NCI-H128 (cell line): ENCODE measurements at regions not wholly inside any gene's neighbourhood (a gene's known extent, or its start where the extent isn't known, plus 50 kb on each side); places are given as distances from the start of the nearest gene placed in this dataset.

ENCODE experiments used
- DNase-seq: peaks from one replicate; lab custom pipeline; 2025; ENCODE audit not compliant: unreplicated experiment; lab: John Stamatoyannopoulos, UW

DNA sequence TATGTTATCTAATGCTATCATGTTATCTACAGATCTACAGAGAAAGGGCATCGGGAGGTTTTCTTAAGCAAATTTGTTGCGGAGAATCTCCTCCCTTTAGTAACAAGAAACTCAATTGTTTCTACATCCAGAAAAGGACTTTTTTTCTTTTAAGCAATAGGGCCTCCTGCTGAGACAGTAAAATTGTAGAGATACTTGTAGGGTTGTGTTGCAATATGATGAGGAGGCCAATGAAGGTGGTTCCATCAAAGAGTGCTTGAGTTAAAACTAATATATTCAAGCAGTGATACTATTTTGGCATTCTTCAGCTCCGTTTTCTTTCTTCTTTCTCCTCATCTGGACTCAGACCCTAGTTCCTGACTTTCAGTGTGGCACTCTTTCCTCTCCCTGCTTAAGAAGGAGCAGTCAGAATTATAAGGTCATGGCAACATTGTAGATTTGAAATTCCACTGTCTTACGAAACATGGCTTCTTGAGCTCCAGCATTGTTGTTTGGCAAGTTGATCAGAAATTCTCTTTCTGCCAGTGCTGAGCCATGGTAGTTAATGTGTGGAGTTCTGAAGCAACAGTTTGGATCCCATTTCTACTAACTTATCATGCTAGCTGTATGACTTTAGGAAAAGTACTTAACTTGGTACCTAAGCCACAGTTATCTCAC lies 202.0 kb upstream of the SLC14A2 start:
- DNase-seq: no peak

DNA sequence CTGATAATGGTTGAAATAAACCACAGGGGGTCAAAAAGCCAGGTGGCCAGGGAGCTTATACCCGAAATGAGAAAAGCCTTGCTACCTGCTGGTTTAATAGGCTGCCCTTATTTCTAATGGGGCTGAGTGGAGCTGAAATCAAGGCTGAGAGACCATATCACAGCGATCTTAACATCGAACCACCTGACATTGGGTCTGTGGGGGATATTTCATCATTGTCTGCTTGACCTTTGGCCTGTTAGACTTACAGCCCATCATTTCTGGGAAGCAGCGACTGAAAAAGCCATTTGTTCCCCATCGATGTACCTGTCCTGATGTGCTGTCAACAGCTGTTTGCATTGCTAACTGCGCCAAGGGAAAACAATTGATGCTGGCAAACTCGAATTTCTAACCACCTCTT lies 199.7 kb upstream of the SLC14A2 start:
- DNase-seq: peak; percentile 90

- DNase-seq: peak; percentile 96
Measured at GRCh38 chr18:45416168-45416567, 199.1 kb upstream of the SLC14A2 start.

GRCh38 chr18:45417392-45417791 lies 197.9 kb upstream of the SLC14A2 start:
- no peak for DNase-seq

- peak; percentile 65 for DNase-seq
Measured at GRCh38 chr18:45423659-45424058, 191.6 kb upstream of the SLC14A2 start.

- no peak for DNase-seq
Measured at GRCh38 chr18:45430041-45430440, 185.2 kb upstream of the SLC14A2 start.

- DNase-seq: no peak
Measured at GRCh38 chr18:45435810-45436209, 179.5 kb upstream of the SLC14A2 start.

GRCh38 chr18:45437366-45437765 lies 177.9 kb upstream of the SLC14A2 start:
- DNase-seq: no peak

DNA sequence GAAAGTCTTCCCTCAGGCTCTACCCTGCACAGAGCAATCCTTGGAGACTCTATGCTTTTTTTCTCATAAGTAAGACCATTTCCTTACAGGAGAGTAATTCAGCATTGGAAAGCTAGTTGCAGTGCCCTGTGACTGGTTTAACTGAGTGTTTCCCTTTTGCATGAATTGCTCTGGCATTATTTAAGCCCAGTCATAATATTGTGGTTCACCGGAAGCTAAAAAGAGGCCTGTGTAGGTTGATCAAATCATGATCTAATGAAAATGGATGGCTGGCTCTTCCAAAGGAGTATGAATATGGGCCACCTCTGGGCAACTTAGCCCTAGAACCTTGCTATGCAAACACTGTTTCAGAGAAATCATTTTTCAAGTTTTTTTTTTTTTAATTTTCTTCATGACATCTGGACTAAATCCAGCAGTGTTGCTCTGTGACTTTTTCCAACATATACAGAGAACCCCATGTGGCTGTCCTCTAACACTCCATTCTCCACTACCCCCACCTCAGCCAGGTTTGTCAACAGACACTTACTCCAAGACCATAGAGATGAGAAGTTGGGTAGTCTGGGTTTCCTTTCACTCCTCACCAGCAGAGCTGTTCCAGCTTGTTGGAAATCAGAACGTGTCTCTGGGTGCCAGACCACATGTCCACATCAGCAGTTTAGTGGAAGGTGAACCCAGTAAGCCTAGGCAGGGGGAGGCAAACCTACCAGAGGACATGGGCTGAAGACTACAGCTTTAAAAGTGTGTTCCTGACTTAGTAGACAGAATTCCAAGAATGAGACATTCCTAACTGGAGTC lies 175.2 kb upstream of the SLC14A2 start:
- no peak for DNase-seq

DNA sequence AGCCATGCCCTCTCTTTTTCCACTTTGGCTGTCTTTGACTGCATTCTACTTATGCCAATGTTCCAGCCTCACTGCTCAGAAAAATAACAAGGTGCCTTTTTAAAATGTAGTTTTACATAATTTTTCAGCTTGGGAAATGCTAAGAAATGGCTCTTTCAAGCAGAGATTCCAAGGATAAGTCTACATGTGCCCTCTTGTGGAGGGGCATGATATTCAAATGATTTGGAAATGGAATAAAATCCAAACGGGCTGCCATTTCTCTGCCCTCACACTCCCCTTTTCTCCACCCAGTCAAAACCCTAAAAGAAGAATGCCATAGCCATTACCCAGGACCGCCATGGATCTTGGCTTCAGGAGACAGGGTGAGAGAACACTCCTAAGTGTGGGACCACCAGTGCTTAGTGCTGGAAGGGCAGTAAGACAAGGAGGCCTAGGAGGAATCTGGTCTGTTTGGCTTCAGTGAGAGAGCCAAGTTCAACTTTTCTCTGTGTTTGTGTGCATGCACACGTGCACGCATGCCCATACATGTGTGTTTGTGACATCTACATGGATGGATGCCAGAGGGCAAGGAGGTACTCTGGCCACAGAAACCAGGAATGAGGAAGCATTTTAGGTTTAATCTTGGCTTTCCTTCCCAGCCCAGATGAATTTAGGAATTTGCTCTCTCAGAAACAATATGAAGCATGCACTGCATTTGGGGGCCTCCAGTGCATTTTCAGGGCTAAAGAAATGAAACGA lies 174.0 kb upstream of the SLC14A2 start:
- no peak for DNase-seq

DNA sequence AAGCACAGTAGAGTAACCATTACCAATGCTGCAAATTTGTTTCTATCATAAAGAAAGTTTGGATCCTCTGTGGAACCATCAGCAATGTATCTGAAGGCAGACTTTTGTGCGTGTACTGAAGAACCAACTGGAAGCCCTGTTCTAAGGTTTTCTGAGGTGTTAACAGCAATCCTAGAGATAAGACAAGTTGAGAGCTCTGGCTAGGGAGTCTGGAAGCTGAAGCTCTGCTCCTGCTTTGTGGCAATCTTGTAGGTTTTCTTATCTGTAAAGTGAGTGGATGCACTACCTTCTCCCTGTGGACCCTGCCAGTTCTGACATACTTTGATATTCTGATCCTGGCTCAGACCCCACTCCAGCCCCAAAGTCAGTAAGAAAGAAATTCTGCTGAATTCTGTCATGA lies 171.2 kb upstream of the SLC14A2 start:
- DNase-seq: no peak

- no peak for DNase-seq
Measured at GRCh38 chr18:45447355-45448265, 167.7 kb upstream of the SLC14A2 start.

DNA sequence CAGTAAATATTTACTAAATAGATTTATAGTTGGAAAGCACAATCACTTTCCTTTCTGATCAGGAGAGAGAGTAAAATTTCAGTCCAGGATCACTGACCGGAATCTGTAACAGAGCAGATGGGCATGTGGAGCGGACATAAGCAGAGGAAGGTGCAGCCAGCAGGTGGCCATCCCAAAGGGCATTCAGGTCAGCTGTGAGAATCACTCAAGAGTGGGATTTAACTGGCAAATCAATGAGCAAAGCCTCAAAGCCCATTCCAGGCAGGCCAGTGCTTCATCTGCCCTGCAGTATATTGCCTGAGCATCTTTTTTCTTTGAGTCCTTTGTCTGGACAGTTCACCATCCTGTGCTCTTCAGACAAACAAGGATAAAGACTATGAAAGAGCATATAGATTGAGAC lies 166.4 kb upstream of the SLC14A2 start:
- DNase-seq: no peak

DNA sequence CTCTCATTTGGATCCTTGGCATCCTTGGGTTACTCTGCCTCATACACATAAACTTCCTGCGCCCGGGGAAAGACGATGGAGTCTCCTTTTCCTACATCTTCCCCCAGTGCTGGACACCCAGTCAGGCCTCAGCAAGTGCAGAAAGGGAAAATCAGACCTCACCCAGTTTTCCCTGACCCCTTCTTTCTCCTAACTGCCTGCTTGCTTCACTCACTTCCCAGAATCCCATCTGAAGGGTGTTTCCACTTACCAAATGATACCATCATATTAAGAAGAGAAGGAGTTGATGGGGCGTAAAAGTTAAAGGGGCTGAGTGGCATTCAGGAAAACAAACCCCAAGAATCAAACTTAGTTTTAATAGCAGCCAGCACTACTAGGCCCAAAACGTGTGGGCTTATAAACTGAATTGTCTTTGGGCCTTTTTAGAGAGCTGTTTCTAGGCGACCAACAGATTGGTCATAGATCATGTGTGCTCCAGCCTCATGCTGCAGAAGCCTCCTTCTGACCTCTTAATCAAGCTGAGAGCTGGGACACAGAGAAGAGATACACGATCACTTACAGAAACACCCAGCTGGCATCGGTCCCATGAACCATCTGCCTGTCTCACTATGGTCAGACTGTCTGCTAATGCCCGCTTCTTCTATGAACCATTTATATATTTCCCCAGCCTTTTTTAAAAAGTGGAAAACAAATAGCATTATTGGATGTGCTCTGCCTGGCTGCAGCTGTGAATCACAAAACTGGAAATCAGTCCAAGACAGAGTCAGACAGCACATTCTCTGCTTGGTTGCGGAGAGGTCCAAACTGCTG lies 165.7 kb upstream of the SLC14A2 start:
- DNase-seq: peak; percentile 57

DNA sequence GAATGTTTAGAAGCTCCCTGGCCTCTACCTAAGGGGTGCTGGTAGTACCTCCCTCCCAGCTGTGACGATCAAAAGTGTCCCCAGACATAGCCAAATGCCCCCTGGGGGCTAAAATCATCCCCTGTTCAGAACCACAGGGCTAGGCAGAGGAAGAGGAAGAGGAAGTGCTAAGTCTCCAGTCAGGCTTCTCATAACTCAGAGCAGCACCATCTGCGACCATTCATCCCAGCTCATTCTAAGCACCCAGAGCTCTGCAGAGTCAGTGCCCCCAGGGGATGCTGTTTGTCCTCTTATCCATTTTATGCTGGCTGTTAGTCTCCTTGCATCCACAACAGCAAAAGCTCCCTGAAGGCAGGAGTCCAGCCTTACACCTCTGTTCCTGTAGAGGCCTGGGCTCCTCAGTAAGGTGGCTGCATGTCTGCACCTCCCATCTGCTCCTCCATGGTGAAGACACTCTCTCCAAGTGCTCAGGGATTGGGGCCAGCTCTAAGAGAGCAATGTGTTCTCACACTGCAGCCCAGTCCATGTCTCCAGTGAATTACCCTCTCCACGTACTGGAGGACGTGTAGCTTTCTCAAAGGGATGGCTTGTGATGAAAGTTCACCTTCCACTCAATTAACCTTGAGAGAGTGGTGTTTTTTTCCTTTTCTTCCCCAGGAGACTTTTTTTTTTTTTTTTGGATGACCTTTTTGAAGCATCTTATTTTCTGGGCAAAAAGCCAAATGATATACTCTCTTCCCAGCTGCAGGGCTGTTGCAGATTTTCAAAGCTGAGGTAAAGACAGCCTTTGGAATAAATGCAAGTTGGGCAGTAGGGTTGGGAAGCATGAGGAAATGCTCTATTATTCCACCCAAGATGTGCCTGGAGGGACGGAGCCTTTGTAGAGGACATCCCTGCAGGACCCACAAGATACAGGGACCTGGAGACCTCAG lies 158.9 kb upstream of the SLC14A2 start:
- DNase-seq: no peak

DNA sequence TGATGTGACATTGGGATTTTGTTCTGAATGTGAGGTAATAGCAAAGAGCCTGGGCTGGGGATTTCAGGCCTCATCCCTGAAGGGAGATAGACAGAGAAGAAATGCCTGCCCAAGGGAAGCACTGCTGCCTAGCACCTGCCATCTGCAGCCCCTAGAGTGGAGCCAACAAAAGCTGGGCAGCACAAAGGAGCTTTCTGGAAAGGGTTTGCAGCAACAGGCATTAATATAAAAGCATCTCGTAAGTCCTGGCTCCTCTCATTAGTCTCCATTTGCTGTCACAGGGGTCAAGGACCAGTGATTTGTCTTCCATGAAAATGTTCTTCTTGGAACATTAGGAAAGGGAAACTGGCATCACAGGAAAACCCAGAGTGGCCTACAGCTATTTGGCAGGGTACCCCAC lies 157.2 kb upstream of the SLC14A2 start:
- no peak for DNase-seq

- no peak for DNase-seq
Measured at GRCh38 chr18:45462179-45462578, 153.1 kb upstream of the SLC14A2 start.

DNA sequence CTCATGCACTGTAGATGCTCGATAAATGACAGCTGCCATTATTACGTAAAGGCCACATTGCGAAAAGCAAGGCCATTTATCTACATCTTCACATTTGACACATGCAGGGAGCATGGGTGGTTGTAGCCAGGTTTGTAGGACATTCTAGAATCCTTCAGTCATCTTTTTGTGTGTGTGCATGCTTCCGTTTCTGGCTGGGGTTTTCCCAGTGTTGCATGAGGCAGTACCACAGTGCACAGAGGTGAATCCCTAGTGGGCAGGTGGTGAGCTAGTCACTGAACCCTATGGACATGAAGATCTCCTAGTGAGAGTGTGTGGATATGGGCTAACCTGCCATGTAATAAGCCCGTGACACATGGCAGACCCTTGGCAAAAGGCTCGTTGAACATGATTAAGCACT lies 151.8 kb upstream of the SLC14A2 start:
- DNase-seq: no peak

DNA sequence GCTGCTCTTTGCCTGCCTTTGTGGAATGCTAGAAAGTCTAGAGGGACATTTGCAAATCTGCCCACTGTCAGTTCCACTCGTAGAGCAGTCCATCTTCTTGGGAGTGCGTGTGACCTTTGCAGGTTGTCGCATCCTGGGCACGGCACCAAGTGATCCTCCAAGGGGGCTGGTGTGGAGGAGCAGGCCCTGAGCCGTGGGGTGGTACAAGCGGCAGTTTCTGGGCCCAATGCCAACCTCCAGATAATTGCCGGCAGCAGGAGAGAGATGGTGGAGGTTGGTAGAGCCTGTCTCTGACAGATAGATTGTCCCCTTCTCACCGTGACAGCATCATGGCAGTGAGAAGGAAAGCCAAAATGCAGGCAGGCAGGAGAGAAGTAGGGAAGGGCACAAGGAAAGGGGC lies 150.7 kb upstream of the SLC14A2 start:
- peak; percentile 82 for DNase-seq
